ENCODE measurements at regions not wholly inside any gene's neighbourhood (a gene's known extent, or its start where the extent isn't known, plus 50 kb on each side); places are given as distances from the start of the nearest gene placed in this dataset.

GRCh38 chr14:71497645-71498086, 434.6 kb upstream of the RGS6 start:
- Histone ChIP-seq H3K36me3 (no peaks in the 10 kb centered on the region), H3K27me3 (replicated peaks in 1 of 7) (no peaks in the 10 kb centered on the region), H3K4me1 (peaks cover 0 to 25% (median 10%) of the 10 kb centered on the region in 6 donors), H3K27ac (no peak overlapping the region), H3K9me3 (peaks cover 0 to 5% (median 0%) of the 10 kb centered on the region in 8 donors), H3K4me3 (no peak overlapping the region)
- 31 to 63% (median 39%) methylated on average over 2 of the region's 2 CpGs for WGBS, 5 donors
- no peak for TF ChIP-seq POLR2AphosphoS5 (IDR thresholded peaks at IDR 0.05)
- no peak for TF ChIP-seq POLR2A (IDR thresholded peaks at IDR 0.05)
- TF ChIP-seq CTCF (IDR thresholded peaks at IDR 0.05 in 8 of 11, conservative IDR thresholded peaks at IDR 0.05 in 3 of 11): no peak
- intact Hi-C loops (cut with DNase I; ENCODE audit: low total_unique reads): no loop called here
- no peak for DNase-seq

- Histone ChIP-seq H3K4me3 (no peak overlapping the region), H3K4me1 (peaks cover 0 to 30% (median 12%) of the 10 kb centered on the region in 6 donors), H3K9me3 (peaks cover 0 to 5% (median 0%) of the 10 kb centered on the region in 8 donors), H3K27me3 (replicated peaks in 1 of 7) (no peaks in the 10 kb centered on the region), H3K27ac (peak overlapping the region in 1 of 8 donors; percentile 1), H3K36me3 (no peaks in the 10 kb centered on the region)
- TF ChIP-seq POLR2AphosphoS5 (IDR thresholded peaks at IDR 0.05) (no peak), POLR2A (IDR thresholded peaks at IDR 0.05) (no peak), CTCF (IDR thresholded peaks at IDR 0.05 in 8 of 11, conservative IDR thresholded peaks at IDR 0.05 in 3 of 11) (no peak)
- intact Hi-C loops (cut with DNase I; ENCODE audit: low total_unique reads): no loop called here
- WGBS, 5 donors: 57 to 71% (median 67%) methylated on average over 1 of the region's 1 CpG
- no peak for DNase-seq
These were observed 434.0 kb upstream of the RGS6 start for GRCh38 chr14:71498212-71498611.

GRCh38 chr14:71499018-71499417, 433.2 kb upstream of the RGS6 start:
- no peaks in the 10 kb centered on the region for H3K36me3 ChIP-seq
- DNase-seq: no peak
- H3K27me3 ChIP-seq (replicated peaks in 1 of 7): no peaks in the 10 kb centered on the region
- peaks cover 0 to 5% (median 0%) of the 10 kb centered on the region in 8 donors for H3K9me3 ChIP-seq
- intact Hi-C loops (cut with DNase I; ENCODE audit: low total_unique reads): no loop called here
- H3K4me3 ChIP-seq: no peak overlapping the region
- 88 to 90% (median 89%) methylated on average over 3 of the region's 3 CpGs for whole genome bisulfite sequencing, 5 donors
- no peak overlapping the region for H3K27ac ChIP-seq
- H3K4me1 ChIP-seq: peaks cover 0 to 32% (median 12%) of the 10 kb centered on the region in 6 donors
- no peak for TF ChIP-seq POLR2AphosphoS5 (IDR thresholded peaks at IDR 0.05)
- TF ChIP-seq POLR2A (IDR thresholded peaks at IDR 0.05): no peak
- TF ChIP-seq CTCF (IDR thresholded peaks at IDR 0.05 in 8 of 11, conservative IDR thresholded peaks at IDR 0.05 in 3 of 11): no peak

GRCh38 chr14:71507681-71508080, 424.5 kb upstream of the RGS6 start:
- 79 to 90% (median 86%) methylated on average over 3 of the region's 3 CpGs for WGBS, 5 donors
- no peaks in the 10 kb centered on the region for H3K27me3 ChIP-seq (replicated peaks in 1 of 7)
- H3K4me1 ChIP-seq: peaks cover 0 to 15% (median 1%) of the 10 kb centered on the region in 6 donors
- no peaks in the 10 kb centered on the region for H3K9me3 ChIP-seq
- no peak overlapping the region for H3K4me3 ChIP-seq
- H3K36me3 ChIP-seq: peaks cover 0 to 4% (median under 1%) of the 10 kb centered on the region in 6 donors
- no peak for DNase-seq
- H3K27ac ChIP-seq: peak overlapping the region in 2 of 8 donors; percentile 2 to 17
- TF ChIP-seq CTCF (IDR thresholded peaks at IDR 0.05 in 8 of 11, conservative IDR thresholded peaks at IDR 0.05 in 3 of 11) (no peak), POLR2AphosphoS5 (IDR thresholded peaks at IDR 0.05) (no peak), POLR2A (IDR thresholded peaks at IDR 0.05) (no peak)
- intact Hi-C loops (cut with DNase I; ENCODE audit: low total_unique reads): no loop called here
